Stimulated activated naive CD8-positive, alpha-beta T cell treated with anti-CD3 and anti-CD28 coated beads, Interleukin-15, Interleukin-2, amounts not matched to agents 100 U/mL and 50 U/mL, for 24 hours (primary cell): ENCODE measurements at regions not wholly inside any gene's neighbourhood (a gene's known extent, or its start where the extent isn't known, plus 50 kb on each side); places are given as distances from the start of the nearest gene placed in this dataset.
"Not testable (repeated sequence)": the region's sequence is repeated elsewhere in the genome, so short reads cannot be mapped to it uniquely, and the experiment has no call there.

Source experiments
- ATAC-seq: fragments of 150-1000 bp; cut with Tn5 transposase; one replicate; pipeline ENCODE4 v1.10.0; 2021
- DNase-seq: peaks from one replicate; pipeline ENCODE4 v3.0.0; 2021

GRCh38 chr1:78250201-78250600, 204.4 kb downstream of the GIPC2 start:
- DNase-seq (no peak), ATAC-seq (no peak)

GRCh38 chr1:78254517-78254916, 208.8 kb downstream of the GIPC2 start:
- DNase-seq (no peak), ATAC-seq (no peak)

GRCh38 chr1:78255383-78255782, 209.6 kb downstream of the GIPC2 start:
- no peak for DNase-seq
- ATAC-seq = no peak

- DNase-seq = no peak
- ATAC-seq = no peak
Measured at GRCh38 chr1:78255846-78256245, 210.1 kb downstream of the GIPC2 start.

GRCh38 chr1:78263459-78263858, 217.7 kb downstream of the GIPC2 start:
- no peak for ATAC-seq
- no peak for DNase-seq

GRCh38 chr1:78263946-78264345, 218.2 kb downstream of the GIPC2 start:
- no peak for DNase-seq
- no peak for ATAC-seq

GRCh38 chr1:78267513-78268218, 221.9 kb downstream of the GIPC2 start:
- DNase-seq = no peak
- ATAC-seq = no peak

- ATAC-seq (no peak), DNase-seq (no peak)
Measured at GRCh38 chr1:78269591-78269990, 221.2 kb upstream of the PTGFR start.

- DNase-seq, ATAC-seq: not testable (repeated sequence)
Measured at GRCh38 chr1:78271423-78271822, 219.4 kb upstream of the PTGFR start.

DNA sequence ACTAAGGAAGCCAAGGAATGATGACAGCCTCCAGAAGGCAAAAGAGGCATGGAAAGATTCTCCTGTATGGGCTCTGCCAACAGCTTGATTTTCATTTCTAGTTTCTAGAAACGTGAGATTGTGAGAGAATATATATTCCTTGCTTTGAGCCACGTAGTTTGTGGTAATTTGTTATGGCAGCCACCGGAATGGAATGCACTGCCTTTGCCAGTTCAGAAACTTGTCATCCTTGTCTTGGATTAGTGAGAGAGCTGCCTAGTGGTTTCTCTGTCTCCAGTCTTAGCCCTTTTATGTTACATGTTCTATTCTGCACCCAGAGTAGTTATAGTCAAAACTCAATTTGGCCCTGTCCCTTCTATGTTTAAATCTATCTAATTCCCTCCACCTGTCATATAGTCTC, 216.0 kb upstream of the PTGFR start:
- DNase-seq = no peak
- ATAC-seq = no peak

DNA sequence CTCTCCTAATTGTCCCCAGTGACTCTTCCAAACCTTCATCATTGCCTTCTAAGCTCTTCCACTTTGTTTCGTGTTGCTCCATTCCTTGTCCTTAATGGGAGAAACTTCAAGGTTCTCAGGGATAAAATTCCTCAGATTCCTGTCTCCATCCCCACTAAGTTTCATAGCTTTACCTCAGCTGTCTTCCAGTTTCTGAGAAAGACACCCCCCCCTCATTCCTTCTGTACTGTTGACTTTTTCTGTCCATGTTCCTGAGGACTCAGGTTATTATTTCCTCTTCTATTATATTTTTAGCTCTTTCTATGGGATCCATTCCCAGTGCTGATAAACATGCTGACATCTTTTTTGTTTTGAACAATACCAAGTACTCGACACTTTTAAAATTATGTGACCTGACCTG, 215.3 kb upstream of the PTGFR start:
- no peak for DNase-seq
- no peak for ATAC-seq

DNA sequence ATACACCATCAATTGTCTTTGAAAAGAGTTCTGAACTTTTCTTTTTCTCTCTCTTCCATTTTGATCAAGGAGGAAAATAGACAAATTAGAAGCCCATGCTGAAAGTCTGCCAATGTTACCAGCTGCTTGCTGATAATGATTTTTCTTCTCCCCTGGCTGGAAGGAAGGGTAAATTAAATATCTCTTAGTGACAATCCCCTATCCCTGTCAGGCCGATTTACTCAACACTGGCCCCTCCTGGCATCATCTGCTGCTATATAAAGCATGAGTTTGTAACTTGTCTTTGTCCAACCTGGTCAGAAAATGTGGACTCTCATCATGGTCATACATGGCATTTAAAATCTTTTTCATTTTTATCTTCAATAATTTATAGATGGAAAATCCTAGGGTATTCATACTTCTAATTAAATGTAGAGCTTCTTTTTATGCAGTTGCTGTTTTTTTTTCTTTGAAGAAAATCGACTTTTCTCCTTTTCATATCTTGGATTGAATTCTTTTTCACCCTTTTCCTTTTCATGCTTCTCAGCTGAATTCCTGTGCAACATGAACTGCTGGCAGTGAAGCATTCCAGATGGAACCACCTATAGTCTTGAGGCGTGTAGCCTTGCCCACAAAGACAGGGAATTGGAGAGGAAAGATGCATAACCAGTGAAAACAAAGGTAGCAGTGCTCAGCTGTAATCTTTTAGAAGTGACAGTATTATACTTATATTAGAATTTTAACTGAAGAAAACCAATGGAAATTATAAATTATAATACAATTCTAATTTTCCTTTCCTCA, 214.7 kb upstream of the PTGFR start:
- no peak for DNase-seq
- no peak for ATAC-seq

- ATAC-seq = no peak
Measured at GRCh38 chr1:78277253-78277652, 213.5 kb upstream of the PTGFR start.

GRCh38 chr1:78279051-78279450, 211.7 kb upstream of the PTGFR start:
- DNase-seq (no peak), ATAC-seq (peak; percentile 28)

More at GRCh38 chr1:78277253-78277652, 213.5 kb upstream of the PTGFR start:
- DNase-seq = no peak

GRCh38 chr1:78280626-78281025, 210.1 kb upstream of the PTGFR start:
- ATAC-seq (no peak), DNase-seq (no peak)

DNA sequence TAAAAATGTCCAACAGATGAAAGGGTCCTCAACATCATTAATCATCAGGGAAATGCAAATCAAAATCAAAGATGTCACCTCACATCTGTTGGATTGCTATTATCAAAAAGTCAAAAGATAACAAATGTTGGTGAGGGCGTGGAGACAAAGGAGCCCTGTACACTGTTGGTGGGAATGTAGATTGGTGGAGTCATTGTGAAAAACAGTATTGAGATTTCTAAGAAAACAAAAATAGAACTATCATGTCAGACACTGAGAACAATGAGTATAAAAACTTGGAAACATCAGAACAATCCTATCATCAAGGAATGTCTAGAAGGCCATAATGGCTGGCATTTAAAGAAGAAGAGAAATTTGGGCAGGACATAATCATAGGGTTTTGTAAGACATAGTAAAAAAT, 209.2 kb upstream of the PTGFR start:
- DNase-seq (no peak), ATAC-seq (no peak)

DNA sequence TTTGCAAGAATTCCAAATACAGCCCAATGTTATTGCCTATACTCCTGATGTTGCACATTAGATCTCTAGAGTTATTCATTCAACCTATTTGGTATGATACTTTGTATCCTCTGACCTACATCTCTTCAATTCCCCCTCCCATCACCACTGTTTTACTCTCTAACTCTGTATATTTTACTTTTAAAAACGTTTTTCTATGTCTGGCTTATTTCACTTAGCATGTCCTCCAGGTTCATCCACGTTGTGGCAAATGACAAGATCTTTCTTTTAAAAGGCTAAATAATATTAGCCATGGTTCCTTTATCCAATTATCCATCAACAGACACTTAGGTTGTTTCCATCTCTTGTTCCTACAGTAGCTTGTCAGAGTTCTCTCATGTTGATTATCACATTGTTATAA, 207.1 kb upstream of the PTGFR start:
- no peak for ATAC-seq
- no peak for DNase-seq

DNA sequence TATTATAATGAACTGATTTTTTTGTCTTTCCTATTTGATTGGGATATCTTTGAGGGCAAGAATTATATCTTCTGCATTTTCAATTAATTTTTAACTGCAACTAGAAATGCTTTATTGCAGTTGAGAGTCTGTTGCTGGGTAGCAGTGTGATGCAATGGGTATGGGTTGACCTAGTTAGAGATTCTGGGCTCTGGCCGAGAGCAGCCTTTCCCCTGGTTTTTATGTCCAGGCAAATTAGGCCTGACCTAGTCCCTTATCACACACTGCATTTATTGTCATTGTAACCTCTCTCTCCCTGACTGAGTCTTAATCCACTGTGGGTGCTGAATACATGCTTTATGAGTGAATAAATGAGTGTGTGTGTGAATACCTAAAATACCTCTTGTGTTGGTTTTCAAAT, 206.4 kb upstream of the PTGFR start:
- DNase-seq = no peak
- ATAC-seq = no peak

- ATAC-seq (no peak), DNase-seq (no peak)
Measured at GRCh38 chr1:78286686-78287085, 204.1 kb upstream of the PTGFR start.

DNA sequence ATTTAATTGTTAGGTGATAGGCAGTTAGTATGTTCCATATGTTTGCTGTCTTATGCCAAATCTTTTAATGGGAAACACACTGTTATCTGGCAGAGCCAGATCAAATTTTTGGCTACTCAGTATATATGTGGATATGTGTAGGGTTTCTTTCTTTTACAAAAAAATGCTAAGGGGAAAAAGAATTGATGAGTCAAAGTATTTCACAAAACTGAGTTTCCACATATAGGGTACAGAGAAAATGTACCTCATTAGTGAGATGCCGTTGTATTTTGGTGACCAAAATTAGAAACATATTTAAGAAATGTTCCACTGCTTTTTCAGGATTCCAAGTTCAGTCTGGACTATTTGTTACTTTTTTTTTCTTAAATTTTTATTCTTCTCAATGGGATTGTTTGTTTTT, 201.2 kb upstream of the PTGFR start:
- DNase-seq = no peak
- ATAC-seq = no peak

- DNase-seq (no peak), ATAC-seq (no peak)
Measured at GRCh38 chr1:78291418-78291817, 199.4 kb upstream of the PTGFR start.

DNA sequence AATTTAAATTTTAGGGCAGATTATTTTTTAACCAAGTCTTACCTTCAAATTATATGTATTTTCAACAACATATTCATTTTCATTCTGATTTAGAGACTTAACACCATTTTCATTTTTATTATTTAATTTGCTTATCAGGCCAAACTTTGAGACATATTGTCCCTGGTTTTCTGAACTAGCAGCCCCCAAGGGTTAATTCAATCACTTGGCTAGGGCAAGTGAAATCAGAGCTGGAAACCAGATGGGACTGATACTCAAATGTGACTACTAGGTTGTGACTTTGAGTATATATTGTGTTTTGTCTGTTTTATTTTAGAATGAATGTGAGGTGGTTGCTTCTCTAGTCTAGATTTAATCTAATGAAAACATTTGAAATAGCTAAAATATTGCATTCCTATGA, 198.9 kb upstream of the PTGFR start:
- DNase-seq = no peak
- no peak for ATAC-seq

DNA sequence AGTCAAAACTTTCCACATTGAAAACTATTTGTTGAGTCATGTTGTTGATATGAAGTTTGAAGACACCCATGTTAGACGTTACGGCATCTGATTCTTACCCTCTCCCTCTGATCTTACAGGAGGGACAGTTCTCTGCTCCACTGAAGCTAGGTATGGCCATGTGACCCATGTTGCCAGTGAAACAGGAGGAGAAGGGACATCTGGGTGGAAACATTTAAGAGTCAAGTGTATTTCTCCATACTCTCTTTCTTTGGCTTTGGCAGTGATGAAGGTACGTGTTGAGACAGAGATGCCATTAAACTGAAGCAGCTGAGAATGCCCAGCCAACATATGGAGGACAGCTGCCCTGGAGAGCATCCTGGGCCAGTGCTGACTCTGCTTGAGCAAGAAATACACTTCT, 198.4 kb upstream of the PTGFR start:
- ATAC-seq = no peak
- no peak for DNase-seq

GRCh38 chr1:78297836-78298235, 192.9 kb upstream of the PTGFR start:
- DNase-seq (no peak), ATAC-seq (no peak)
